ENCODE measurements at regions not wholly inside any gene's neighbourhood (a gene's known extent, or its start where the extent isn't known, plus 50 kb on each side); places are given as distances from the start of the nearest gene placed in this dataset.

GRCh38 chrX:36583674-36584073 lies 424.5 kb upstream of the FAM47C start:
- H3K4me1 ChIP-seq (ENCODE audit: control insufficient read depth, insufficient read depth, low read length) = no peaks in the 10 kb centered on the region
- Mint-ChIP-seq H3K27ac (no peak overlapping the region), H3K27me3 (ENCODE audit: insufficient read depth) (no peaks in the 10 kb centered on the region), H3K4me1 (no peaks in the 10 kb centered on the region), H3K36me3 (ENCODE audit: low read depth) (no peaks in the 10 kb centered on the region), H3K9me3 (peaks cover 30% of the 10 kb centered on the region), H3K4me3 (no peak overlapping the region)
- 87% methylated on average over 6 of the region's 6 CpGs; no CpG with 5 or more reads in 1 of the 2 experiments for WGBS, 2 experiments (ENCODE audit: insufficient coverage in 1 of 2, insufficient read length in 1 of 2)
- H3K27me3 ChIP-seq (ENCODE audit: control insufficient read depth, insufficient read depth, low read length, poor library complexity, severe bottlenecking) = no peaks in the 10 kb centered on the region
- no peak overlapping the region for H3K9ac ChIP-seq (ENCODE audit: extremely low read depth, low read length, poor library complexity, severe bottlenecking)
- no peaks in the 10 kb centered on the region for H3K36me3 ChIP-seq (ENCODE audit: control insufficient read depth, insufficient read depth, low read length)
- no peak overlapping the region for H3K27ac ChIP-seq (ENCODE audit: low read depth, low read length)
- H3K9me3 ChIP-seq (ENCODE audit: control insufficient read depth, low read length) = no peaks in the 10 kb centered on the region
- DNase-seq = no peak
- H3K4me3 ChIP-seq (ENCODE audit: low read length) = no peak overlapping the region
- TF ChIP-seq, protein P1, sequence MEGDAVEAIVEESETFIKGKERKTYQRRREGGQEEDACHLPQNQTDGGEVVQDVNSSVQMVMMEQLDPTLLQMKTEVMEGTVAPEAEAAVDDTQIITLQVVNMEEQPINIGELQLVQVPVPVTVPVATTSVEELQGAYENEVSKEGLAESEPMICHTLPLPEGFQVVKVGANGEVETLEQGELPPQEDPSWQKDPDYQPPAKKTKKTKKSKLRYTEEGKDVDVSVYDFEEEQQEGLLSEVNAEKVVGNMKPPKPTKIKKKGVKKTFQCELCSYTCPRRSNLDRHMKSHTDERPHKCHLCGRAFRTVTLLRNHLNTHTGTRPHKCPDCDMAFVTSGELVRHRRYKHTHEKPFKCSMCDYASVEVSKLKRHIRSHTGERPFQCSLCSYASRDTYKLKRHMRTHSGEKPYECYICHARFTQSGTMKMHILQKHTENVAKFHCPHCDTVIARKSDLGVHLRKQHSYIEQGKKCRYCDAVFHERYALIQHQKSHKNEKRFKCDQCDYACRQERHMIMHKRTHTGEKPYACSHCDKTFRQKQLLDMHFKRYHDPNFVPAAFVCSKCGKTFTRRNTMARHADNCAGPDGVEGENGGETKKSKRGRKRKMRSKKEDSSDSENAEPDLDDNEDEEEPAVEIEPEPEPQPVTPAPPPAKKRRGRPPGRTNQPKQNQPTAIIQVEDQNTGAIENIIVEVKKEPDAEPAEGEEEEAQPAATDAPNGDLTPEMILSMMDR (conservative IDR thresholded peaks at IDR 0.05) = no peak

GRCh38 chrX:36609616-36610585 lies 398.3 kb upstream of the FAM47C start:
- Mint-ChIP-seq H3K4me1 (no peaks in the 10 kb centered on the region), H3K4me3 (no peak overlapping the region), H3K27ac (no peak overlapping the region), H3K27me3 (ENCODE audit: insufficient read depth) (no peaks in the 10 kb centered on the region), H3K9me3 (peaks cover 40% of the 10 kb centered on the region), H3K36me3 (ENCODE audit: low read depth) (no peaks in the 10 kb centered on the region)
- H3K4me3 ChIP-seq (ENCODE audit: low read length) = no peak overlapping the region
- no peak overlapping the region for H3K27ac ChIP-seq (ENCODE audit: low read depth, low read length)
- no peaks in the 10 kb centered on the region for H3K27me3 ChIP-seq (ENCODE audit: control insufficient read depth, insufficient read depth, low read length, poor library complexity, severe bottlenecking)
- TF ChIP-seq, protein P1 (conservative IDR thresholded peaks at IDR 0.05) = no peak
- H3K9ac ChIP-seq (ENCODE audit: extremely low read depth, low read length, poor library complexity, severe bottlenecking) = no peak overlapping the region
- no peaks in the 10 kb centered on the region for H3K36me3 ChIP-seq (ENCODE audit: control insufficient read depth, insufficient read depth, low read length)
- H3K4me1 ChIP-seq (ENCODE audit: control insufficient read depth, insufficient read depth, low read length) = no peaks in the 10 kb centered on the region
- DNase-seq = no peak
- H3K9me3 ChIP-seq (ENCODE audit: control insufficient read depth, low read length) = no peaks in the 10 kb centered on the region
- 93% methylated on average over 1 of the region's 4 CpGs; no CpG with 5 or more reads in 1 of the 2 experiments for WGBS, 2 experiments (ENCODE audit: insufficient coverage in 1 of 2, insufficient read length in 1 of 2)

GRCh38 chrX:36626898-36627297 lies 381.3 kb upstream of the FAM47C start:
- no peak overlapping the region for H3K4me3 Mint-ChIP-seq
- no peak for DNase-seq
- H3K36me3 Mint-ChIP-seq (ENCODE audit: low read depth) = no peaks in the 10 kb centered on the region
- Histone ChIP-seq H3K9me3 (ENCODE audit: control insufficient read depth, low read length) (no peaks in the 10 kb centered on the region), H3K27me3 (ENCODE audit: control insufficient read depth, insufficient read depth, low read length, poor library complexity, severe bottlenecking) (no peaks in the 10 kb centered on the region), H3K36me3 (ENCODE audit: control insufficient read depth, insufficient read depth, low read length) (no peaks in the 10 kb centered on the region), H3K9ac (ENCODE audit: extremely low read depth, low read length, poor library complexity, severe bottlenecking) (no peak overlapping the region), H3K4me1 (ENCODE audit: control insufficient read depth, insufficient read depth, low read length) (no peaks in the 10 kb centered on the region), H3K4me3 (ENCODE audit: low read length) (no peak overlapping the region), H3K27ac (ENCODE audit: low read depth, low read length) (no peak overlapping the region)
- 75% methylated on average over 1 of the region's 2 CpGs; no CpG with 5 or more reads in 1 of the 2 experiments for WGBS, 2 experiments (ENCODE audit: insufficient coverage in 1 of 2, insufficient read length in 1 of 2)
- H3K27me3 Mint-ChIP-seq (ENCODE audit: insufficient read depth) = no peaks in the 10 kb centered on the region
- no peaks in the 10 kb centered on the region for H3K4me1 Mint-ChIP-seq
- H3K9me3 Mint-ChIP-seq = peaks cover 35% of the 10 kb centered on the region
- TF ChIP-seq, protein P1 (conservative IDR thresholded peaks at IDR 0.05) = no peak
- H3K27ac Mint-ChIP-seq = no peak overlapping the region

All from endodermal cell (in vitro differentiated cells).